NCI-H460 (cell line): ENCODE measurements at regions not wholly inside any gene's neighbourhood (a gene's known extent, or its start where the extent isn't known, plus 50 kb on each side); places are given as distances from the start of the nearest gene placed in this dataset.

Experiments used
- DNase-seq: peaks from one replicate; pipeline ENCODE4 v3.0.0-alpha.2; 2016; ENCODE audit warnings: low read depth; ENCODE audit errors: extremely low read depth

- no peak for DNase-seq
Measured at GRCh38 chr14:100673085-100673806, 53.4 kb upstream of the DLK1 start.

GRCh38 chr14:100673807-100674154 lies 52.9 kb upstream of the DLK1 start:
- DNase-seq, result no peak

GRCh38 chr14:100674428-100674827 lies 52.3 kb upstream of the DLK1 start:
- no peak for DNase-seq

- no peak for DNase-seq
Measured at GRCh38 chr14:100674897-100675619, 51.6 kb upstream of the DLK1 start.

GRCh38 chr14:100675699-100676684 lies 50.7 kb upstream of the DLK1 start:
- DNase-seq, result no peak
